Stimulated activated CD4-positive, alpha-beta T cell treated with anti-CD3 and anti-CD28 coated beads, Interleukin-4, amount 100 ng/mL, for 1 hour (primary cell): ENCODE measurements at regions not wholly inside any gene's neighbourhood (a gene's known extent, or its start where the extent isn't known, plus 50 kb on each side); places are given as distances from the start of the nearest gene placed in this dataset.

Experiments
- DNase-seq: peaks from one replicate; pipeline ENCODE4 v3.0.0-alpha.2; 2020

DNA sequence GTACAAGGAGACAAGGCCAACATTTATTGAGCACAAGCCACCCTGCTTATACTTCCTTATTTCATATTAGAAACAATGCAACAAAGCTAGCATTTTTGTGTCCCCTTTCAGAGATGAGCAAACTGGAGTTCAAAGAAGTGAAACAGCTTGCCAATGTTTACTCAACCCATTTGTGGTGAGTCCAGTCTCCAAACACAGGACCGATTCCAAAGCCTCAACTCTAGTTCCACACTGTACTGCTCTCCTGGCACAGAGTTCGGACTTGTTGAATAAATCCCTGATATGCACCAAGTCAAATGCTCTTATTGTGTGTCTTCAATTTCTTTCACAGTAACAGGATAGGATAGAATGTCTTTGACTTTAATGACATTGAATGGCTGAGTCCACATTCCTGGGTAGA is 604.8 kb upstream of the BRINP1 start:
- no peak for DNase-seq

DNA sequence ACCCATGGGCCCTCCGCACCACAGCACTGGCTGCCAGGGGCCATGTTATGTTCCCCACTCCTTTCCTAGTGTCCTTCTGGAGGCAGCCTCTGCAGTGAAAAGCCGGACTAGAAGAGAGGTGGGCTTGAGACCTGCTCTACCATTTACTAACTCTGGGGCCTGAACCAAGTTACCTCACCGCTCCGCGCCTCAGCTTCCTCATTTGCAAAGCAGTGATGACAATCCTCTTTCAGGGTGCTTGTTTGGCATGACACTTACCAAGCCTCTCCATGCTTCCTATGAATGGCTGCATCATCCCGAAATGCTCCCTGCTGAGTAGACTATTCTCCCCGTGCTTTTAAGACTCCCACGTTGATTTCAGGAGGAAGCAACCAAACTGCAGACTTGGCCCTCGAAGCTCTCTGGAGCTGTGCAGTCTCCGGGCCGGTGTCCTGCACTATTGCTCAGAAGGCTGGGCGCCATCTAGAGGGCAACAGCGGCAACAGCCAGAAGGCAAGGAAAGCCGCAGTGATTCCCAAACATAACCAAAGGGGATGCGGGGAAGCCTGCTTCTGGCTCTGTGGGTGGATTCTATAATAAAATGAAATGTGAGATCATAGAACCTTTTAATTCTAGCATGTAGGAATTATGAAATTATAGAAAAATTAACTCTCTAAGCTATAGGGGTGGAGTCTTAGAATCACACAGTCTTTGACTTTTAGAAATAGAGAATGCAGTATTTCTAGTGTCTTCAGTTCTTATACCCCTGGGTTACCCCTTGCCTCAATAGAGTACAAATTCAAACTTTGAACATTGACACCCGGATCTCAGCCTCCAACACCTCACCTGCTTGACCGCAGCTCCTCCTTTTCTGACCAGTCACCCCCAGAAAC is 599.8 kb upstream of the BRINP1 start:
- peak; percentile 30 for DNase-seq

DNA sequence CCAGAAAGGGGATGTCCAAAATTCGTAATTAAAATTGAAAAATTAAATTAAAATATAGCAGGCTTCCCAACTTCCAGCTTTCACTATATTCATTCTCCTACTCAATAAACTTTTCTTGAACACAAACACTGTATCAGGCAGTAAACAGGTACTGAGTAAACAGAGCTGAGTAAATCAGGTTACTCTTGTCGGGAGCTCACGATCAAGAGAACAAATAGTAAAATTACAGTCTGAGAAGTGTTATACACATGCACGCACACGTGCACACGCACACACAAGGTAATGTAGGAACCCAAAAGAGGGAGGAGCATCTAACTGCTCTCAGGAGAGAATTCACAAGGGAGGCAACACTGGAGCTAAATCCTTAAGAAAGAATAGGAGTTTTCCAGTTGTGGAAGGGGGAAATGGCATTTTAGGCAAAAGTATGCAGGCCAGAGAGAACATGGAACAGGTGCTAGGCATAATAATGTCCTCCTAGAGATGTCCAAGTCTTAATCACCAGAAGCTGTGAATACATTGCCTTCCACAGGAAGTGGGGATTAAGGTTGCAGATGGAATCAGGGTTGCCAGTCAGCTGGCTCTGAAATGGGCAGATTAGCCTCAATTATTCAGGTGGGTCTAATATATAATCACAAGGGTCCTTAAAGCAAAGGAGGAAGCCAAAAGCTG is 598.8 kb upstream of the BRINP1 start:
- DNase-seq, result no peak

DNA sequence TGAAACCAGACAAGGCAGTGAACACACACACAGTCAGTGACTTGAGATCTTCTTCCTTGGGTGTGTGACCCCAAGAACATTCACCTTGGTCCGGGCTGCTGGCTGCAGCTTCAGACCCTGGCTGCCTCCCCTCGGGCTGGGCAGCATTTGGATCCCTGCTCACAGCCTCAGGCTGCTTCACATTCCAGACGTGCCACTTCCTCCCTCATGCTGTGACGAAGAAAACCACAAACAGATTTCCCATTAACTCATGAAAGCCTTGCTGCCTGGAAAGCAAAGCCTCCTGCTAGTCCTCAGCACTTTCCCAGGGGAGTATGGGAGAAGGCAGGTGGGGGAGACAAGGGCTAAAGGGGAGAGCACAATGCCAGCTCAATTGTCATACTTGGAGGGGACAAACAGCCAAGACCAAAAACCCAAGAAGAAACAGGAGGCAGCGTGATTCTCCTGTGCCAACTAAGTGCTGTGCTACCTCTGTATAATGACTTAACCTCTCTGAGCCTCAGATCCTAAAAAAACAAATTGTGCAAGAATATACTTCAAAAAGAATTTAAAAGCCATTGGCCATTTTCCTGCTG is 594.6 kb upstream of the BRINP1 start:
- no peak for DNase-seq

DNA sequence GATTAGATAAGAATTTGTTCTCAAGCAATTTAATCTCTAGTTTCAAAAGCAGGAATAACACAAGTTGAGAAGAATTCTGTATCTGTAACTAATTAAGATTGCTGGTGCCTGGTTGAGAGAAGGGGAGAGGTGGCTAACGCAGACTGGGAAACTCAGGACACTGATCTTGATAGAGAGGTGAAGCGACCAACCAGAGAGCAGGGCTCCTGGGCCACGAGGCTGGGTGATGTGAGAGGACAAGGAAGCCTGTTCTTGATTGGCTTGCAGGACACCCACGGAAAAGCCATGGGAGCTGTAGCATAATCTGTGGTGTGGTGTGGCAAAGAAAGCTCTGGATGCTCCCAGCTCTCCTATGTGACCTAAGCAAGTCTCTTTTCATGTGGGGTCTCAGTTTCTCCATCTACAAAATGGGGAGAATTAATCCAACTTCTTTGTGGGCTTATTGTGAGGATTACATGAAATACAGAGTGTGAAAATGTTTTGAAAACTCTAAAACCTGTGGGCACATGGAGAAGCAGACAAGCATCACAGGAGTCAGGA is 594.1 kb upstream of the BRINP1 start:
- DNase-seq, result no peak

DNA sequence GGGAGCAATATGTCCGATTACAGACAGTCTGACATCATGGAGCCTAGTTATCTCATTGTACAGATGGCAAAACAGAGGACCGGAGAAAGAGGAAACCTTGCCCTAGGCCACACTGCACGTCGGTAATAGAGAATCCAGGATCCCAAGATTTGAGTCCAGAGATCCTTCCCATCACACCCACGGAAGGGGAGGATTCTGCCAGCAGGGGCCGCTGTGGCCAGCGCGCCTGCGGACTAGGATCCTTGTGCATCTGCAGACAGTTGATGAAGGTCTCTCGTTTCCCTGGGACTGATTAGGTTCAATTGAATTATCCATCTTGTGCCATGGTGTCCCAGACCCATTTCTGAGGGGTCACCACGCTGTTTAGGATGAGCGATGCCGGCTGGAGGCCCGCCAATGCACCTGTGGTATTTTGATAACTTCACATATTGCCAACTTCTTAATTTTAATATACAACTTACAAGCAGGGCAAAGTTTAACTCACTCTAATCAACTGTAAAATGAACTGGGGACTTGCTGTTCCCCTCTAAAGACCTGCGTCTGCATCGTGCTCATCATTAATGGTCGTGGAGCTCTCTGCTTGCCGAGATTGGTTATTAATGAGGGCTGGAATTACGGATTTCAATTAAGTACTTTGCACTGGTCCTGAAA is 592.7 kb upstream of the BRINP1 start:
- DNase-seq, result no peak

DNA sequence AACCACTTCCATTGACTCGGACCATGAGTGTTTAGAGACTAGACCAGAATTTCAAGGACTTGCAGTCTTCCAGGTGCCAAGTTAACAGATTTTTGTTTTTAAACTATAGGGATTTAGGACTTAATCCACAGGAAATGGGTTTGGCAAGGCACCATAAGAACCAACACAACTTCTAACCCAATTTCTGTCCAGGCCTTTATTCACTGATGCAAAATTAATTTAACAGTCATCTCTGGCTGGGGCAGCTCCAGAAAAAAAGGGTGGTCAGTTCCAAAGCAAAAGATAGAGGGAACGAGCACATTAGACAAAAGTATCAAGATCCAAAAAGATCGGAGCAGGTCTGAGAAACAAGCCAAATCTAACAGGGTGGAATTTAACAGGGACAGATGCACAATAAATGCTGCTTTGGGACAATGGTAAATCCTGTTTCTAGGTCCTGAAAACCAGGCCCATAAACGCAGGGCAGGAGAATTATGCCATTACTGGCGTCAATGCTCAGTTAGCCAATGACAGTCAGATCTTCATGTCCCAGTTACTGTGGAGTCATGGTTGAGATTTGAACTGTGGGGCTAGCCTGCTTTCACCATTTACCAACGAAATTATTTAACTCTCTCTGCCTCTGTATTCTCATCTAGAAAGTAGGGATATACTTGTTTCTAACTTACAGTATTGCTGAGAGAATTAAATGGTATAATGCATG is 590.8 kb upstream of the BRINP1 start:
- DNase-seq, result no peak

DNA sequence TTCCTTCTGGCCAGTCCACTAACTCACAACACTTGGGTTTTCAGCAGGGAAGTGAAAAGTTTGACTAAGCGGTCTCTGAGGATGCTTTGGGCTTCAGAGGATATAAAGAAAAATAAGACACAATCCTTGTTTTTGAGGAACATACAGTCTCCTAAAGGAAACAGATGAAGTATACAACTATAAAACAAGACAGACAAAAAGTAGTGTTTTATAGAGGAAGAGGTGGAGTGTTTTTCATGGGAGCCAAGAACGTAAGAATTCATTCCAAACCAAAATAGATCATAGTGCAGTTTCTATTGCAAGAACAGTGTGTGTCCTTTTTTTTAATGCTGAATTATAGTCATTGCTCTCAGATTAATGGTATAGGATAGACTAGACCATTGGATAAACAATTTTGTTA is 586.9 kb upstream of the BRINP1 start:
- DNase-seq, result no peak

DNA sequence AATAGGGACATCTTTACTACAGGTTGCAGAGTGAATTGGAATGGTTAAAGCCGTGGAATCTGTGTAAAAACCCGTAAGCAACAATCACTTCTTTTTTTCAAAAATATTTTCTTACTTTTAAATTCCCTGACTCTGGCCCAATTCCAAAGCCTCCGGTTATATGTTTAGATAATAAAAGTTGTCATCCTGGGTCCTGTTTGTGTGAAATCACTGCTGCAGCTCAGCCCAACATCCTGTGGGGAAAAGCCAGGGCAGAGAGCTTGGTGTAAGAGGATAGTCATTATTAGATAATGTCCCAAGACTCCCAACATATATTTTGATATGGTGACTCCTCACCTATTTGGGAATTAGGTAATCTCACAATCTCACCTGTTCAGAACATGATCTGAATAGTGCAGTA is 586.0 kb upstream of the BRINP1 start:
- no peak for DNase-seq

DNA sequence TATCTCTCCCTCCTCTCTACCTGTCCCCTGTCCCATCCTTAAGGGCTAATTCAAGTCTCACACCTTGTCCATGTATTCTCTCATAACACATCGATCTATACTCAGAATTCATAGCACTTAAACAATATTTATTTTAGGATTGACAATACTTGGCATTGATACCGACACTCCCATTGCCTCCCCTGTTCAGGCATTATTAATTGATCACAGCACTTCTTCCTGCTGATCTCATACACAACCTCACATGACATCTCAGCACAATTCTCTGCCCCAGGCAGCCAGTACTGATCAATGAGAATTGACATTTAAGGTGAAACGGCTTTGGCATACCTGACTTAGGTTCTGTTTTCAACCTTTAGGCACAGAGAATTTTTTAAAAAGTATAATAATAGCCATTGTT is 582.4 kb upstream of the BRINP1 start:
- no peak for DNase-seq

DNA sequence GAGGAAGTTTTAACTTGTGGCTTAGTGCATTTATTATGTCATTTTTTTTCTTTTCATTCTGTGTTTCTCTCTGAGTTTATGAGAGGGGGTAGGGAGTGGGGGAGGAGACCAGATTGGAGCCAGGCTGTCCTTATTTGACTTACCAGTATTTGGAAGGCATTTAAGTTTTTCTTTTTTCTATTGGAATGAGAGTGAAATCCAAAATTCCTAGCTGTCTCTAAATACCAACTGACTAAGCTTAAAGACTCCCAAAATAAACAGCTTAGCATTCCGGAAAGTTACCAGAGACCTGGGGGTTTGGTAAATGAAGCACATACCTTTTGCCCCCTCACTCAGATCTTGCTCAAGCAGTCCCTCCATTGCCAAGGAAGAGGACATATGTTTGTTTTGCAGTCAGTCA is 581.9 kb upstream of the BRINP1 start:
- no peak for DNase-seq

DNA sequence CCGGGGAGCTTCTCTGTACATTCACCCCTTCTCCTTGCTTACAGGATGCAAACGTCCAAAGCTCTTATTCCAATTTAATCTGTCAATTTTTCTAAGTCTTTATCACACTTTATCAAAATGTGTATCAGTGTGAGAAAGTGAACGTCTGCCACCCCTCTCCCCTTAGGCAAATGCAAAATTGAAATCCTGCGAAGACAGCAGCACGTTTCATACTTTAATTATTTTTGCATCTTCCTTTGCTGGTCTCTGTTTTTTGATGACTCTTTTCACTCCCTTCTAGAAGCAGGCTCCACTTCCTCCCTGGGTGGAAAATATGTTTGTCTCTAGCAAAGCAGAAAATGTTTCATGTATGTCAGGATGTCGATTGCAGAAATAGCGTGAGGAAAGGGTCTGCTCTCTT is 576.5 kb upstream of the BRINP1 start:
- no peak for DNase-seq

DNA sequence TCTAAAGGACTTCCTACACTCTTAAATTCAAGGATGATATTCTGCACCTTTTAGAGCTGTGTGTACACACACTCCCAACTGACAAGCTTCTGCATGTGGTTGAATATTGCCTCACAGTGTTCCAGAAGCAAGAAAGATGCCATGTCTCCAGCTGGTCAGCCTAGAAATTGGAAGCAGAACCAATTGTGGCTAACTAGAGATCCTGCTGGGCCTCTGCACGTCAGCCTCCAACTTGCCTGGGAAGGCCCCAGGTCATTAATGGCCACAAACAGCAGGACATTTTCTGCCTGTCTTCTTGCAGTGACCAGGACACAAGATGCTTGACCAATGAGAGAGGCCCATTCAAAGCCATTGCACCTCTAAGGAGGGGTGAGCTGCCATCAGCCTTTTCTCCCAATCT is 571.9 kb upstream of the BRINP1 start:
- DNase-seq, result no peak

DNA sequence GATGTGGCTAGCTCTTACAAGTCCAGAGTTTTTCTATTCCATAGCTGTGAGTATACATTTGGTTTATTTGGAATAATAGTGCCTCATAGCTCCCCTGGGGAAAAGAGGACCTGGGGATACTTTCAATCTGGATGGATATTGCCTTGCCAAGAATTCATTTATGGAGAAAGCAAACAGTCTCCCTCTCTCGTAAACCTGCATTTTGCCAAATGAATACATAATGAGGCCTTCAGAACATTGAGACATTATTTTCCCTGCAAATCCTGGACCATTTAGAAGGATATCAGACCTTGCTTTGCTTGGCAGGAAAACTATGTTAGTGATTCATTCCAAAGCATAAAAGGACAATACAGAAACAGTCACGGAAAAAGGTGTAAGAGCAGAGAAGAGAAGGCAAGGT is 569.6 kb upstream of the BRINP1 start:
- DNase-seq, result no peak

DNA sequence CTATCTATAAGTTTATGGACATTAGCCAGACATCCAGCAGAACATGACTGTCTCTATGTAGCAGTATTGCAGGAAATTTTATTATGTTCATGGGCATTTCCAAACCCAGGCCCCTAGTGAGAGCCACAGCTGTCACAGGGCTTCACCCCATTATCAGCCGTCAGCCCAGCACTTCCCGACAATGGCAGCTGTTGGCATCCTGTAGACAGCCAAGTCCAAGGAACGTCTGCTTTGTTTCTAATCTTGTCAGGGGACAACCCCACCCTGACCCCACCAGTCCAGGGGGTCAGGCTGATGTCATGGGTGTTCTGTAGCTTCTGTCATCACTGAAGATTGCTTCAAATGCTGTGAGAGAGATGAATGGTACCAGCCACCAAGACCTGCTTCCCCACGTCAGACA is 565.3 kb upstream of the BRINP1 start:
- no peak for DNase-seq

DNA sequence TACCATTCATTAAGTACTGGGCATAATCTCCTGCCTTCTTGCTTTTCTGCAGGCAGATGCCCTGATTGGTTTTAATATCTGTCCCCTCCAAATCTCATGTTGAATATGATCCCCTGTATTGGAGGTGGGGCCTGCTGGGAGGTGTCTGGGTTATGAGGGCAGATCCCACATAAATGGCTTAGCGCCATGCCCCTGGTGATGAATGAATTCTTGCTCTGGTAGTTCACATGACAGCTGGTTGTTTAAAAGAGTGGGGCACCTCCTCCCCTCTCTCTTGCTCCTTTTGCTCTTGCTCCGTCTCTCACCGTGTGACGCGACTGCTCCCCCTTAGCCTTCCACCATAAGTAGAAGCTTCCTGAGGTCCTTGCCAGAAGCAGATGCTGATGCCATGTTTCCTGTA is 564.0 kb upstream of the BRINP1 start:
- no peak for DNase-seq

DNA sequence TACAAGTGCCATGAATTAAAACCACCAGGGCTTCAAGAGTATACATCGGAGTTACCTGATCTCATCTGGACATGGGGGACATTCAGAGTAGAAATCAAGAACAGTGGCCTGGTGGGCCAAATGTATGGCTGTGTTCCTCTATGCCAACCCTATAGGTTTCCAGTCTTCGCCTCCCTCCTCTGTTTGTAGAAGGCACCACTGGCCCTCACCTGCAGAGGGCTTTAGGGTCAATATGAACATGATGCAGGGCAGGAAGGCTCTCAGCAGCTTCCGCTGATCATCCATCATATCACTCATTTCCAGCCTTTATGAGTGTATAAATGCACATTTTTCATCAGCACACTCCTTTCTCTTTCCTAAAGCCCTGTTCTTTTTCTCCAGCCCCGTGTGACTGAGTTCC is 555.5 kb upstream of the BRINP1 start:
- DNase-seq, result no peak

DNA sequence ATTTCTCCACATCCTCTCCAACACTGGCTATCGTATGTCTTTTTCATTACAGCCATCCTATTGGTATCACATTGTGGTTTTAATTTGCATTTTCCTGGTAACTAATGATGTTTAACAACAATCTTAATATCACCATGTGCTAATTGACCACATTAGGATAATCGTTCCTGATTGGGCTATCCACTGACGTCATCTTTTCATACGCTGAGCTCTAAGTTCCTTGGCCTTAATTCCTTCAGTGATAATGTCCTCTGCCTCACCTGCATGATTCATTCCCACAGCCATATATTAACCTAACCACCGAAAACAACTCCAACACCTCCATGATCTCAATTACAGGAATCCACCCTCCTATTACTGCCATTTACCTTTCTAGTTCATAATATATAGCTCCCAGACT is 547.9 kb upstream of the BRINP1 start:
- DNase-seq, result no peak

DNA sequence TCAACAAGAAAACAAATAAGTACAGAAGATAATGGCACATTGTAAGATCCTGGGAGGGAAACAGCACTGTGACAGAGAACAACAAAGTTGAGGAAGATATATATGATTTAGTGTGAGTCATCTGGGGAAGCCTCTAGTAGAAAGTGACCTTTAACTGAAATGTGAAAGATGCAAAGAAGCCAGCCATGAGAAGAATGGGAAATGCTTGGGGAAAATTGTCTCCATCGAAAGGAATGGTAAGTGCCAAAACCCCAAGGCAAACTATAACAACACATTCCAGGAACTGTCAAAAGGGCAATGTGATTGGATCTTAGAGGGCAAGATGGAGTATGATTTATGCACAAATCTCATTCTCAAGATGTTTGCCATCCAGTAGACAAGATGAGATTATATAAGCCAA is 537.8 kb upstream of the BRINP1 start:
- no peak for DNase-seq

DNA sequence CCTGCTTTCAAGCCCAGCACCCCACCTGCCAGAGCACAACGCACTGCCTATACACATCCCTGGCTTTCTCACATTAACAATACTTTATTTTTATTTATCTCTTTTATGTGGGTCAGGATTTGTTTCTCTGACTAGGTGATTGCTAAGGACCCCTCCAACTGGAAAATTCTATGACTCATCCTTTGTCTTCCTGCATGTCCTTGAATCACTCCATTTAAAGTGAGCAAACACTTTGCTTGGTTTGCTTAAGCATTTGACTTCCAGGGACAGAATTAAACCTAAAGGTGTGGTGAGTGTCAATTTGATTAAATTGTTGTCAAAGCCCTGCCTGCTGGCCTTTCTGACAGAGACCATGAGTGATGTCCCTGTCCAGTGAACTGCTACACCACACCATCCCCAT is 536.5 kb upstream of the BRINP1 start:
- no peak for DNase-seq

DNA sequence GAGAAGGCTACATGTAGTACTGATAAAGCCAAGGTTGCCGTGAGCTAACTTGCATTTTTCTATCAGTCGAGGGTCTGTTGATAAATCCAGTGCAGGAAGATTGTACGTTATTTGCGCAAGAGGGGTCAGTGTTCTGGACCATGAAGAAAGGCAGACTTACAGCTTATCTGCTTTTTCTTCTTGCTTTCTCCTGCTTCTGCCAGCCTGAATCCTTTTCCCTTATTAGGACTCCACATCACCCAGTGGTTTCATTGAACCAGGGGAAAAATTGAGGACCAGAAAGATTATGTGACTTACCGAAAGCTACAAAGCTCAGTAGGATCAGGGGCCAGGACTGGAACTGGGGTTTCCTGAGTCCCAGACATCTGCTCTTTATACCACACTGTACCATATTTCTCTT is 534.6 kb upstream of the BRINP1 start:
- no peak for DNase-seq

DNA sequence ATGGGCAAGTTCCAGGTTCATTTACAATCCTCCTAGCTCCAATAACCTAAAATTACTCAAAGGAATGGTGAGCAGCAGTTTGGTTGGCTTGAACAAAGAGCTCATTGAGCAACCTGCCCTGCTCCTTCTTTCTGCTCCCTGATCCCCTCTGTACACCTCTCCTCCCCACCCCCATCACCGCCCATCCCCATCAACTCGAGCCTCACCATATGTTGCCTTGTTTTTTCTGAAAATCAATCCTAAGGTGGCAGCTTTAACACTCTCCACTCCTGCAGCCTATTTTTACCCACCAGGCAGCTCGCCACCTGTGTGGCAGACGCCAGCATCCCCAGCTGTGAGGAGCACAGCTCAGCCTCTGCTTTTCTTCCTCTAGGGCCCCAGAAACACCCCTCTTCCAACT is 533.4 kb upstream of the BRINP1 start:
- DNase-seq, result no peak

DNA sequence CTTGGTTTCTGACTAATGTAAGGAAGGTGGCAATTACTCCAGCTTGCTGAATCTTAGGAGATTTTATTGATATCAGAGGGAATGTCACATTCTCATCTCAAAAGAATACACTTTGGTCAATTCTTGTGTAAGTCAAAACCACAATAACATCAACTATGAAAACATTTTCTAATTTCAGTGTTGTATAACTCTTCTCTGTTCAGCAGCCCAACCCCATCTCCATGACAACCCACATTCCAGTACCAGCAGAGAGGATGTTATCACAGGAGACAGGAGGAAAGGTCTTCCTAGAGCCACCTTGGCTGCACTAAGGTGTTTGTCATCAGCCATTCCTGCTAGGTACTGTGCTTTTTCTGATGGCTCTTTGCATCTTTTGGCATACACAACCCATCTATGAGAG is 529.1 kb upstream of the BRINP1 start:
- no peak for DNase-seq
